ENCODE measurements at regions not wholly inside any gene's neighbourhood (a gene's known extent, or its start where the extent isn't known, plus 50 kb on each side); places are given as distances from the start of the nearest gene placed in this dataset.

- TF ChIP-seq EZH2phosphoT487 (IDR thresholded peaks at IDR 0.05; ENCODE audit: borderline replicate concordance) = no peak
- no peak for TF ChIP-seq ZNF274 (IDR thresholded peaks at IDR 0.05; ENCODE audit: low read depth, low read length)
Measured at GRCh38 chr1:58307431-58307830, 239.1 kb downstream of the OMA1 start.
